ENCODE measurements at regions not wholly inside any gene's neighbourhood (a gene's known extent, or its start where the extent isn't known, plus 50 kb on each side); places are given as distances from the start of the nearest gene placed in this dataset.
A peak's percentile ranks its signal among the peaks of the same experiment; 100 is the strongest.

GRCh38 chr9:107935931-107936330, 446.4 kb upstream of the KLF4 start:
- no peaks in the 10 kb centered on the region for H3K27me3 ChIP-seq (ENCODE audit: control insufficient read depth in 2 of 2, insufficient read depth in 1 of 2, low read length in 1 of 2)
- no peaks in the 10 kb centered on the region for H3K4me1 ChIP-seq (ENCODE audit: control insufficient read depth in 2 of 2, insufficient read depth in 2 of 2, low read length in 2 of 2)
- no peak overlapping the region for H3K4me3 ChIP-seq (ENCODE audit: low read length in 2 of 2)
- no peak overlapping the region for H3K27ac ChIP-seq (ENCODE audit: low read depth in 1 of 2, low read length in 1 of 2)
- no peaks in the 10 kb centered on the region for H3K9me3 ChIP-seq (ENCODE audit: control insufficient read depth in 2 of 2, insufficient read depth in 1 of 2, low read length in 1 of 2)
- no peaks in the 10 kb centered on the region for H3K36me3 ChIP-seq (ENCODE audit: control insufficient read depth in 2 of 2, insufficient read depth in 2 of 2, low read length in 1 of 2)
- DNase-seq (ENCODE audit: low read depth in 6 of 9, low spot score in 9 of 9): no peak
- WGBS: 97% methylated on average over 6 of the region's 6 CpGs

- Histone ChIP-seq H3K4me3 (ENCODE audit: low read length in 2 of 2) (no peak overlapping the region), H3K27me3 (ENCODE audit: control insufficient read depth in 2 of 2, insufficient read depth in 1 of 2, low read length in 1 of 2) (no peaks in the 10 kb centered on the region), H3K36me3 (ENCODE audit: control insufficient read depth in 2 of 2, insufficient read depth in 2 of 2, low read length in 1 of 2) (no peaks in the 10 kb centered on the region), H3K4me1 (ENCODE audit: control insufficient read depth in 2 of 2, insufficient read depth in 2 of 2, low read length in 2 of 2) (no peaks in the 10 kb centered on the region), H3K27ac (ENCODE audit: low read depth in 1 of 2, low read length in 1 of 2) (no peak overlapping the region), H3K9me3 (ENCODE audit: control insufficient read depth in 2 of 2, insufficient read depth in 1 of 2, low read length in 1 of 2) (no peaks in the 10 kb centered on the region)
- WGBS: 93% methylated on average over 6 of the region's 6 CpGs
- DNase-seq (ENCODE audit: low read depth in 6 of 9, low spot score in 9 of 9): no peak
Measured at GRCh38 chr9:107933516-107933915, 443.9 kb upstream of the KLF4 start.

GRCh38 chr9:107933097-107933496, 443.5 kb upstream of the KLF4 start:
- 92% methylated on average over 5 of the region's 5 CpGs for WGBS
- DNase-seq (ENCODE audit: low read depth in 6 of 9, low spot score in 9 of 9): peak in 1 of 9 donors; percentile 5
- Histone ChIP-seq H3K4me1 (ENCODE audit: control insufficient read depth in 2 of 2, insufficient read depth in 2 of 2, low read length in 2 of 2) (no peaks in the 10 kb centered on the region), H3K27ac (ENCODE audit: low read depth in 1 of 2, low read length in 1 of 2) (no peak overlapping the region), H3K4me3 (ENCODE audit: low read length in 2 of 2) (no peak overlapping the region), H3K36me3 (ENCODE audit: control insufficient read depth in 2 of 2, insufficient read depth in 2 of 2, low read length in 1 of 2) (no peaks in the 10 kb centered on the region), H3K27me3 (ENCODE audit: control insufficient read depth in 2 of 2, insufficient read depth in 1 of 2, low read length in 1 of 2) (no peaks in the 10 kb centered on the region), H3K9me3 (ENCODE audit: control insufficient read depth in 2 of 2, insufficient read depth in 1 of 2, low read length in 1 of 2) (no peaks in the 10 kb centered on the region)

GRCh38 chr9:107932601-107933000, 443.0 kb upstream of the KLF4 start:
- Histone ChIP-seq H3K9me3 (ENCODE audit: control insufficient read depth in 2 of 2, insufficient read depth in 1 of 2, low read length in 1 of 2) (no peaks in the 10 kb centered on the region), H3K27me3 (ENCODE audit: control insufficient read depth in 2 of 2, insufficient read depth in 1 of 2, low read length in 1 of 2) (no peaks in the 10 kb centered on the region), H3K4me3 (ENCODE audit: low read length in 2 of 2) (no peak overlapping the region), H3K36me3 (ENCODE audit: control insufficient read depth in 2 of 2, insufficient read depth in 2 of 2, low read length in 1 of 2) (no peaks in the 10 kb centered on the region), H3K27ac (ENCODE audit: low read depth in 1 of 2, low read length in 1 of 2) (no peak overlapping the region), H3K4me1 (ENCODE audit: control insufficient read depth in 2 of 2, insufficient read depth in 2 of 2, low read length in 2 of 2) (no peaks in the 10 kb centered on the region)
- no peak for DNase-seq (ENCODE audit: low read depth in 6 of 9, low spot score in 9 of 9)
- 91% methylated on average over 2 of the region's 2 CpGs for WGBS

GRCh38 chr9:107932046-107932445, 442.5 kb upstream of the KLF4 start:
- Histone ChIP-seq H3K27me3 (ENCODE audit: control insufficient read depth in 2 of 2, insufficient read depth in 1 of 2, low read length in 1 of 2) (no peaks in the 10 kb centered on the region), H3K9me3 (ENCODE audit: control insufficient read depth in 2 of 2, insufficient read depth in 1 of 2, low read length in 1 of 2) (no peaks in the 10 kb centered on the region), H3K4me3 (ENCODE audit: low read length in 2 of 2) (no peak overlapping the region), H3K27ac (ENCODE audit: low read depth in 1 of 2, low read length in 1 of 2) (no peak overlapping the region), H3K4me1 (ENCODE audit: control insufficient read depth in 2 of 2, insufficient read depth in 2 of 2, low read length in 2 of 2) (no peaks in the 10 kb centered on the region), H3K36me3 (ENCODE audit: control insufficient read depth in 2 of 2, insufficient read depth in 2 of 2, low read length in 1 of 2) (no peaks in the 10 kb centered on the region)
- no peak for DNase-seq (ENCODE audit: low read depth in 6 of 9, low spot score in 9 of 9)
- 80% methylated on average over 1 of the region's 1 CpG for WGBS

- Histone ChIP-seq H3K27ac (ENCODE audit: low read depth in 1 of 2, low read length in 1 of 2) (no peak overlapping the region), H3K4me1 (ENCODE audit: control insufficient read depth in 2 of 2, insufficient read depth in 2 of 2, low read length in 2 of 2) (no peaks in the 10 kb centered on the region), H3K4me3 (ENCODE audit: low read length in 2 of 2) (no peak overlapping the region), H3K36me3 (ENCODE audit: control insufficient read depth in 2 of 2, insufficient read depth in 2 of 2, low read length in 1 of 2) (no peaks in the 10 kb centered on the region), H3K27me3 (ENCODE audit: control insufficient read depth in 2 of 2, insufficient read depth in 1 of 2, low read length in 1 of 2) (no peaks in the 10 kb centered on the region), H3K9me3 (ENCODE audit: control insufficient read depth in 2 of 2, insufficient read depth in 1 of 2, low read length in 1 of 2) (no peaks in the 10 kb centered on the region)
- no peak for DNase-seq (ENCODE audit: low read depth in 6 of 9, low spot score in 9 of 9)
- WGBS: 91% methylated on average over 8 of the region's 8 CpGs
Measured at GRCh38 chr9:107931071-107931715, 441.6 kb upstream of the KLF4 start.

GRCh38 chr9:107929443-107929842, 439.9 kb upstream of the KLF4 start:
- H3K9me3 ChIP-seq (ENCODE audit: control insufficient read depth in 2 of 2, insufficient read depth in 1 of 2, low read length in 1 of 2): no peaks in the 10 kb centered on the region
- H3K36me3 ChIP-seq (ENCODE audit: control insufficient read depth in 2 of 2, insufficient read depth in 2 of 2, low read length in 1 of 2): no peaks in the 10 kb centered on the region
- H3K27me3 ChIP-seq (ENCODE audit: control insufficient read depth in 2 of 2, insufficient read depth in 1 of 2, low read length in 1 of 2): no peaks in the 10 kb centered on the region
- no peak overlapping the region for H3K27ac ChIP-seq (ENCODE audit: low read depth in 1 of 2, low read length in 1 of 2)
- WGBS: 50% methylated on average over 3 of the region's 3 CpGs
- peak in 2 of 9 donors; percentile 2 to 28 for DNase-seq (ENCODE audit: low read depth in 6 of 9, low spot score in 9 of 9)
- no peaks in the 10 kb centered on the region for H3K4me1 ChIP-seq (ENCODE audit: control insufficient read depth in 2 of 2, insufficient read depth in 2 of 2, low read length in 2 of 2)
- no peak overlapping the region for H3K4me3 ChIP-seq (ENCODE audit: low read length in 2 of 2)

GRCh38 chr9:107928701-107929371, 439.3 kb upstream of the KLF4 start:
- no peaks in the 10 kb centered on the region for H3K4me1 ChIP-seq (ENCODE audit: control insufficient read depth in 2 of 2, insufficient read depth in 2 of 2, low read length in 2 of 2)
- H3K9me3 ChIP-seq (ENCODE audit: control insufficient read depth in 2 of 2, insufficient read depth in 1 of 2, low read length in 1 of 2): no peaks in the 10 kb centered on the region
- no peak overlapping the region for H3K27ac ChIP-seq (ENCODE audit: low read depth in 1 of 2, low read length in 1 of 2)
- no peaks in the 10 kb centered on the region for H3K27me3 ChIP-seq (ENCODE audit: control insufficient read depth in 2 of 2, insufficient read depth in 1 of 2, low read length in 1 of 2)
- no peak overlapping the region for H3K4me3 ChIP-seq (ENCODE audit: low read length in 2 of 2)
- DNase-seq (ENCODE audit: low read depth in 6 of 9, low spot score in 9 of 9): no peak
- H3K36me3 ChIP-seq (ENCODE audit: control insufficient read depth in 2 of 2, insufficient read depth in 2 of 2, low read length in 1 of 2): no peaks in the 10 kb centered on the region
- WGBS: 78% methylated on average over 6 of the region's 6 CpGs

- H3K4me3 ChIP-seq (ENCODE audit: low read length in 2 of 2): no peak overlapping the region
- H3K4me1 ChIP-seq (ENCODE audit: control insufficient read depth in 2 of 2, insufficient read depth in 2 of 2, low read length in 2 of 2): no peaks in the 10 kb centered on the region
- no peaks in the 10 kb centered on the region for H3K27me3 ChIP-seq (ENCODE audit: control insufficient read depth in 2 of 2, insufficient read depth in 1 of 2, low read length in 1 of 2)
- no peaks in the 10 kb centered on the region for H3K9me3 ChIP-seq (ENCODE audit: control insufficient read depth in 2 of 2, insufficient read depth in 1 of 2, low read length in 1 of 2)
- WGBS: 96% methylated on average over 4 of the region's 4 CpGs
- no peaks in the 10 kb centered on the region for H3K36me3 ChIP-seq (ENCODE audit: control insufficient read depth in 2 of 2, insufficient read depth in 2 of 2, low read length in 1 of 2)
- no peak for DNase-seq (ENCODE audit: low read depth in 6 of 9, low spot score in 9 of 9)
- no peak overlapping the region for H3K27ac ChIP-seq (ENCODE audit: low read depth in 1 of 2, low read length in 1 of 2)
Measured at GRCh38 chr9:107927276-107927675, 437.7 kb upstream of the KLF4 start.
